Stimulated activated CD8-positive, alpha-beta memory T cell treated with anti-CD3 and anti-CD28 coated beads, Interleukin-12 subunit alpha, Interleukin-12 subunit beta, amount 100 ng/mL, for 1 hour (primary cell): ENCODE measurements at regions not wholly inside any gene's neighbourhood (a gene's known extent, or its start where the extent isn't known, plus 50 kb on each side); places are given as distances from the start of the nearest gene placed in this dataset.

Experiments
- DNase-seq: peaks from one replicate; pipeline ENCODE4 v3.0.0-alpha.2; 2020; ENCODE audit warnings: low read depth

- DNase-seq: no peak
These were observed 61.9 kb upstream of the CIBAR2 start for GRCh38 chr16:85173981-85174751.

GRCh38 chr16:85174871-85175723 is 62.8 kb upstream of the CIBAR2 start:
- no peak for DNase-seq

GRCh38 chr16:85175724-85176233 is 63.5 kb upstream of the CIBAR2 start:
- no peak for DNase-seq

- DNase-seq: no peak
These were observed 64.5 kb upstream of the CIBAR2 start for GRCh38 chr16:85176541-85177447.

GRCh38 chr16:85177448-85177846 is 65.2 kb upstream of the CIBAR2 start:
- no peak for DNase-seq

- DNase-seq: no peak
These were observed 65.8 kb upstream of the CIBAR2 start for GRCh38 chr16:85178006-85178591.

GRCh38 chr16:85178596-85178995 is 66.3 kb upstream of the CIBAR2 start:
- no peak for DNase-seq

- no peak for DNase-seq
These were observed 67.2 kb upstream of the CIBAR2 start for GRCh38 chr16:85179344-85180046.

- no peak for DNase-seq
These were observed 68.0 kb upstream of the CIBAR2 start for GRCh38 chr16:85180047-85180826.

GRCh38 chr16:85180827-85181738 is 68.8 kb upstream of the CIBAR2 start:
- DNase-seq: no peak

GRCh38 chr16:85181739-85182129 is 69.5 kb upstream of the CIBAR2 start:
- no peak for DNase-seq

- DNase-seq: no peak
These were observed 70.0 kb upstream of the CIBAR2 start for GRCh38 chr16:85182286-85182685.

GRCh38 chr16:85182774-85183173 is 70.5 kb upstream of the CIBAR2 start:
- DNase-seq: no peak

- DNase-seq: no peak
These were observed 71.3 kb upstream of the CIBAR2 start for GRCh38 chr16:85183564-85183963.

- no peak for DNase-seq
These were observed 72.1 kb upstream of the CIBAR2 start for GRCh38 chr16:85184404-85184803.

- DNase-seq: no peak
These were observed 73.2 kb upstream of the CIBAR2 start for GRCh38 chr16:85185303-85186100.

GRCh38 chr16:85187002-85187401 is 74.7 kb upstream of the CIBAR2 start:
- no peak for DNase-seq

GRCh38 chr16:85187447-85187846 is 75.2 kb upstream of the CIBAR2 start:
- no peak for DNase-seq
